MCF 10A (cell line): ENCODE measurements at regions not wholly inside any gene's neighbourhood (a gene's known extent, or its start where the extent isn't known, plus 50 kb on each side); places are given as distances from the start of the nearest gene placed in this dataset.

Experiments
- BruUV-seq: library from RNA; stranded (reverse); fragments of 400-500 nt; replicated peaks from 2 replicates; lab custom pipeline; 2021; lab: Mats Ljungman, UMichigan
- CTCF ChIA-PET: fragments of 300-600 bp; sonication (Branson Sonifier 250); formaldehyde crosslinking; extraction: SDS; loops from one replicate; lab custom pipeline; 2021; ENCODE audit warnings: antibody characterized with exemption, inconsistent platforms; lab: Yijun Ruan, JAX
- POLR2A ChIA-PET: fragments of 300-600, 350-650 bp; sonication (Branson Sonifier 250); formaldehyde crosslinking; extraction: SDS; loops from one replicate; lab custom pipeline; 2020; ENCODE audit warnings: antibody characterized with exemption, inconsistent platforms; lab: Yijun Ruan, JAX
- DNase-seq: peaks from one replicate; pipeline ENCODE4 v3.0.0-alpha.2; 2018; ENCODE audit not compliant: unreplicated experiment
- H3K27ac Mint-ChIP-seq: one replicate; pipeline ENCODE4 v1.8.0; 2022; ENCODE audit warnings: mild to moderate bottlenecking, low read depth, mixed read lengths; ENCODE audit not compliant: unreplicated experiment
- H3K27me3 Mint-ChIP-seq: one replicate; pipeline ENCODE4 v1.8.0; 2022; ENCODE audit warnings: mixed read lengths; ENCODE audit not compliant: insufficient read depth, unreplicated experiment
- H3K36me3 Mint-ChIP-seq: one replicate; pipeline ENCODE4 v1.8.0; 2022; ENCODE audit warnings: mild to moderate bottlenecking, moderate library complexity, mixed read lengths; ENCODE audit not compliant: insufficient read depth, unreplicated experiment
- H3K4me1 Mint-ChIP-seq: one replicate; pipeline ENCODE4 v1.8.0; 2022; ENCODE audit warnings: mixed read lengths; ENCODE audit not compliant: insufficient read depth, unreplicated experiment
- H3K4me3 Mint-ChIP-seq: one replicate; pipeline ENCODE4 v1.8.0; 2022; ENCODE audit warnings: mild to moderate bottlenecking, moderate library complexity, mixed read lengths; ENCODE audit not compliant: unreplicated experiment
- H3K9me3 Mint-ChIP-seq: one replicate; pipeline ENCODE4 v1.8.0; 2022; ENCODE audit warnings: mixed read lengths; ENCODE audit not compliant: unreplicated experiment
- intact Hi-C: fragments of 100-400 bp; cut with micrococcal nuclease; formaldehyde crosslinking; loops from 2 replicates; pipeline ENCODE4 v1.14.1; 2022
- TF ChIP-seq, protein P1 (sequence below): fragments of 200-600 bp; IDR thresholded peaks from one replicate; pipeline ENCODE4 v1.8.0; 2022; ENCODE audit warnings: antibody characterized with exemption, mild to moderate bottlenecking; ENCODE audit not compliant: unreplicated experiment

DNA sequence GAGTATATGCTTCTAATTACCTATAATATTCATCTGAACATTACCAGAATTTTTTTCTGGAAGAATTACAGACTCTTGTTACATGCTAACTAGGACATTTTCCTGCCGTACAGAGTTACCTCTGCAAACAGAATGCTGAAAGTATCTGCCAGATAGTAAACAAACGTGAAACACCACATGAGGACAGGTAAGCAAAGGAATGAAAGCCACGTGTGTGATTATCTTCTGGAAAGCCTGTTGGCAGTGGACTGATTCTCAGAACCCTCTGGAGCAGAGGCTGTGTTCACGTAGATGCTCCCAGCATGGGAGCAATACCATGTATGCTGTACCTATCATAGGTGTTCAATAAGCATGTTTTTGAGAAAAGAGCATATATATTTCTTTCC, 472.6 kb downstream of the ENC1 start:
- ChIA-PET CTCF (no interaction called here), POLR2A (no interaction called here)
- Mint-ChIP-seq H3K9me3 (no peaks in the 10 kb centered on the region), H3K36me3 (peaks cover 7% of the 10 kb centered on the region), H3K27ac (no peak overlapping the region), H3K4me3 (no peak overlapping the region), H3K27me3 (no peaks in the 10 kb centered on the region), H3K4me1 (peaks cover 6% of the 10 kb centered on the region)
- DNase-seq, result no peak
- intact Hi-C loops, result no loop called here
- BruUV-seq, result no TSS peak
- TF ChIP-seq, protein P1, sequence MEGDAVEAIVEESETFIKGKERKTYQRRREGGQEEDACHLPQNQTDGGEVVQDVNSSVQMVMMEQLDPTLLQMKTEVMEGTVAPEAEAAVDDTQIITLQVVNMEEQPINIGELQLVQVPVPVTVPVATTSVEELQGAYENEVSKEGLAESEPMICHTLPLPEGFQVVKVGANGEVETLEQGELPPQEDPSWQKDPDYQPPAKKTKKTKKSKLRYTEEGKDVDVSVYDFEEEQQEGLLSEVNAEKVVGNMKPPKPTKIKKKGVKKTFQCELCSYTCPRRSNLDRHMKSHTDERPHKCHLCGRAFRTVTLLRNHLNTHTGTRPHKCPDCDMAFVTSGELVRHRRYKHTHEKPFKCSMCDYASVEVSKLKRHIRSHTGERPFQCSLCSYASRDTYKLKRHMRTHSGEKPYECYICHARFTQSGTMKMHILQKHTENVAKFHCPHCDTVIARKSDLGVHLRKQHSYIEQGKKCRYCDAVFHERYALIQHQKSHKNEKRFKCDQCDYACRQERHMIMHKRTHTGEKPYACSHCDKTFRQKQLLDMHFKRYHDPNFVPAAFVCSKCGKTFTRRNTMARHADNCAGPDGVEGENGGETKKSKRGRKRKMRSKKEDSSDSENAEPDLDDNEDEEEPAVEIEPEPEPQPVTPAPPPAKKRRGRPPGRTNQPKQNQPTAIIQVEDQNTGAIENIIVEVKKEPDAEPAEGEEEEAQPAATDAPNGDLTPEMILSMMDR, result no peak

DNA sequence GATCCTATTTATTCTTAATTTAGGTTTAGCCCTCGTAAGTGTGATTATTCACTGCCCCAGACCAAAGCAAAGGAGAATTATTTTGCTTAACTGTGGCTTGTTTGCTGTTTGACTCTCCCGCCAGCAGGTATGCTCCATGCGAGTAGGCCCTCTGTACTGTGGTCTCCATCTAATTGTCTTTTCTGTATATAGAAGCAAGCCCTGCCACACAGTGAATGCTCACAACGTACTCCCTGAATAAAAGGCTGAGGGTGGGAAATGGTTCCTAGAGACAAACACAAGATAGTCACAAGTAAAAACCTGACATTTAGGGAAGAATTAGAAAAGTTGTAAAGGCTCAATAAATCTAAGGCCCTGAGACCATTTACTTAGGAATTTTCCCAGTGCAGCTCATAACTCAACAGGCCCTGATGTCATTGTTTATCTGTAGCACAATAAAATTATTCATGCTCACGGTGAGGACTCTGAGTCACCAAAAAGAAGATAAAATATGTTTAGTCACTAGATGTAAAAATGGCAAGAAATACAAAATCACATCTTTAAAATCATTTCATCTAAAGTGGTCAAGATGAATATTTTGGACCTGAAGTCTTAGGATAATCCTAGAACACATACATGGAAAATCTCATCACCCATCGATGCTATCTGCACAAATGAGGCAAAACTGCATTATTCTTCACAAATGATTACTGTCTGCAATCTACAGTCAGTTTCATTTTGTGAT, 473.2 kb downstream of the ENC1 start:
- CTCF ChIA-PET, result no interaction called here
- TF ChIP-seq, protein P1, result no peak
- peak; percentile 39 for DNase-seq
- Mint-ChIP-seq H3K4me3 (no peak overlapping the region), H3K36me3 (peaks cover 7% of the 10 kb centered on the region), H3K4me1 (peaks cover 6% of the 10 kb centered on the region), H3K27me3 (no peaks in the 10 kb centered on the region), H3K9me3 (no peaks in the 10 kb centered on the region), H3K27ac (no peak overlapping the region)
- intact Hi-C loops, result no loop called here
- BruUV-seq, result no TSS peak
- POLR2A ChIA-PET, result no interaction called here

DNA sequence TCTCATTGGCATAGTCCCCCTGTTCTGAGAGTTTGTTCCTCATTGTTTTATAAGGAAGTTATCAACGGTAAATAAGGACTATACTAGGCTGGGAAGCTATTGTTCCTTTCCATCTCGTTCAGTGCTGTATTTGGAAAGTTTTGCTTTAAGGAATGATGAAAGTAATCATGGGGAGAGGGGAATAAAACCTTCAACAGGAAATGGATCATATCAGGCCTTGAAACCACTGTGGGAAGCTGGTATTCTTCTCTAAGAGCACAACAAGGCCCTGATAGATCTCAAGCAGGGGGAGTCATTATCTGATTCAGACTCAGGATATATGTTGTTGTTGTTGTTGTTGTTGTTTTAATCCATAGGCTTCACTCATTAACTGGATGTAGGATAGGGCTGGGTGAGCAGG, 474.5 kb downstream of the ENC1 start:
- no TSS peak for BruUV-seq
- POLR2A ChIA-PET, result no interaction called here
- peaks cover 6% of the 10 kb centered on the region for H3K4me1 Mint-ChIP-seq
- H3K27ac Mint-ChIP-seq, result no peak overlapping the region
- no peak for DNase-seq
- no peaks in the 10 kb centered on the region for H3K9me3 Mint-ChIP-seq
- CTCF ChIA-PET, result no interaction called here
- TF ChIP-seq, protein P1, result no peak
- intact Hi-C loops, result no loop called here
- no peak overlapping the region for H3K4me3 Mint-ChIP-seq
- peaks cover 7% of the 10 kb centered on the region for H3K36me3 Mint-ChIP-seq
- no peaks in the 10 kb centered on the region for H3K27me3 Mint-ChIP-seq

DNA sequence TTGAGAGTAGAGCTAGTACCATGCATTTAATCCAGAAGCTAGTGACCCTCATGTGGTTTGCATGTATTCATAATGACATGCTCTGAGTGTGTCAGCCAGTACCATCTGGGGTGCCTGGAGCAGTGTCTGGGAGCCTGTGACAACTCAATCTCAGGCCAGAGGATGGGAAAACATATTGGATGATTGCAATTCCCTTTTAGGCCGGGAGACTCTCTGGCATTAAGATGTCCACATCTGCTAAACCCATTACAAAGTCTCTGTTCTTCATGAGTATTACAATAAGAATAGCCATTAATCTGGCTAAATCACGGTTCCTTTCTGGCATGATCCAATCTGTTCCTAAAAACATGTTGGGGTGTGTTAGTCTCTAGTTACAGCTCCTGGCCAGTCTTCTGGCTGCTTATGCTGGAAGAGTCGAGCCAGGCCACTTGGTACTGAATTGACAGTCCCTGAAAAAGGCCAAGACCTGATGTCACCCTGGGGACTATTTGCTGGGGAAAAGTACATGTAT, 475.7 kb downstream of the ENC1 start:
- TF ChIP-seq, protein P1, result no peak
- intact Hi-C loops, result no loop called here
- Mint-ChIP-seq H3K27me3 (no peaks in the 10 kb centered on the region), H3K36me3 (peaks cover 7% of the 10 kb centered on the region), H3K4me1 (peaks cover 6% of the 10 kb centered on the region), H3K4me3 (no peak overlapping the region), H3K27ac (no peak overlapping the region), H3K9me3 (no peaks in the 10 kb centered on the region)
- ChIA-PET CTCF (no interaction called here), POLR2A (interaction anchor here (1.3 kb wide), 1 partner anchor 11 kb away, joined by 3 read pairs; no protein-coding TSS in a partner anchor)
- DNase-seq, result no peak
- BruUV-seq, result no TSS peak
